ENCODE measurements at regions not wholly inside any gene's neighbourhood (a gene's known extent, or its start where the extent isn't known, plus 50 kb on each side); places are given as distances from the start of the nearest gene placed in this dataset.
"Not testable (repeated sequence)": the region's sequence is repeated elsewhere in the genome, so short reads cannot be mapped to it uniquely, and the experiment has no call there.

- H3K9me3 ChIP-seq: no peaks in the 10 kb centered on the region
- H3K27ac ChIP-seq: no peak overlapping the region
- H3K27me3 ChIP-seq: no peaks in the 10 kb centered on the region
- H3K4me3 ChIP-seq: no peak overlapping the region
- WGBS, 2 donors (ENCODE audit: low coverage in 1 of 2): 49 to 56% methylated on average over 2 to 3 of the region's 3 CpGs
- TF ChIP-seq POLR2AphosphoS5 (IDR thresholded peaks at IDR 0.05) (no peak), EP300 (IDR thresholded peaks at IDR 0.05) (no peak), POLR2A (IDR thresholded peaks at IDR 0.05) (no peak), CTCF (IDR thresholded peaks at IDR 0.05) (no peak)
- no peaks in the 10 kb centered on the region for H3K36me3 ChIP-seq
- no peak for ATAC-seq
- no peaks in the 10 kb centered on the region for H3K4me1 ChIP-seq
Measured at GRCh38 chr6:97757575-97757974, 474.6 kb upstream of the MMS22L start.

GRCh38 chr6:97765461-97765860 lies 482.4 kb upstream of the MMS22L start:
- ATAC-seq: no peak
- TF ChIP-seq EP300 (IDR thresholded peaks at IDR 0.05): no peak
- no peak for TF ChIP-seq POLR2A (IDR thresholded peaks at IDR 0.05)
- no peak for TF ChIP-seq CTCF (IDR thresholded peaks at IDR 0.05)
- no peak for TF ChIP-seq POLR2AphosphoS5 (IDR thresholded peaks at IDR 0.05)
- no peaks in the 10 kb centered on the region for H3K27me3 ChIP-seq
- H3K9me3 ChIP-seq: no peaks in the 10 kb centered on the region
- H3K36me3 ChIP-seq: no peaks in the 10 kb centered on the region
- no peaks in the 10 kb centered on the region for H3K4me1 ChIP-seq
- no peak overlapping the region for H3K4me3 ChIP-seq
- 50 to 57% methylated on average over 1 of the region's 1 CpG for WGBS, 2 donors (ENCODE audit: low coverage in 1 of 2)
- H3K27ac ChIP-seq: no peak overlapping the region

- no peaks in the 10 kb centered on the region for H3K9me3 ChIP-seq
Measured at GRCh38 chr6:97771372-97771771, 488.4 kb upstream of the MMS22L start.

GRCh38 chr6:97775012-97775411 lies 492.0 kb upstream of the MMS22L start:
- Histone ChIP-seq H3K4me1 (no peaks in the 10 kb centered on the region), H3K36me3 (no peaks in the 10 kb centered on the region), H3K9me3 (no peaks in the 10 kb centered on the region), H3K27me3 (no peaks in the 10 kb centered on the region), H3K4me3 (no peak overlapping the region), H3K27ac (no peak overlapping the region)
- 52% methylated on average over 2 of the region's 5 CpGs; no CpG with 5 or more reads in 1 of the 2 donors for WGBS, 2 donors (ENCODE audit: low coverage in 1 of 2)
- ATAC-seq: peak; percentile 28
- no peak for TF ChIP-seq EP300 (IDR thresholded peaks at IDR 0.05)

More at GRCh38 chr6:97771372-97771771, 488.4 kb upstream of the MMS22L start:
- 11 to 50% methylated on average over 2 of the region's 2 CpGs for WGBS, 2 donors (ENCODE audit: low coverage in 1 of 2)
- Histone ChIP-seq H3K4me3 (no peak overlapping the region), H3K4me1 (no peaks in the 10 kb centered on the region), H3K36me3 (no peaks in the 10 kb centered on the region), H3K27me3 (no peaks in the 10 kb centered on the region), H3K27ac (no peak overlapping the region)
- TF ChIP-seq POLR2AphosphoS5 (IDR thresholded peaks at IDR 0.05) (no peak), CTCF (IDR thresholded peaks at IDR 0.05) (no peak), EP300 (IDR thresholded peaks at IDR 0.05) (no peak), POLR2A (IDR thresholded peaks at IDR 0.05) (no peak)
- no peak for ATAC-seq

- ATAC-seq: no peak
- Histone ChIP-seq H3K27ac (no peak overlapping the region), H3K4me3 (no peak overlapping the region), H3K9me3 (no peaks in the 10 kb centered on the region), H3K27me3 (no peaks in the 10 kb centered on the region), H3K36me3 (no peaks in the 10 kb centered on the region), H3K4me1 (no peaks in the 10 kb centered on the region)
- TF ChIP-seq POLR2A (IDR thresholded peaks at IDR 0.05): no peak
- TF ChIP-seq CTCF (IDR thresholded peaks at IDR 0.05): no peak
- TF ChIP-seq EP300 (IDR thresholded peaks at IDR 0.05): no peak
- TF ChIP-seq POLR2AphosphoS5 (IDR thresholded peaks at IDR 0.05): no peak
- 68 to 76% methylated on average over 4 to 5 of the region's 5 CpGs for WGBS, 2 donors (ENCODE audit: low coverage in 1 of 2)
Measured at GRCh38 chr6:97778290-97779038, 495.4 kb upstream of the MMS22L start.

- H3K4me3 ChIP-seq, H3K36me3 ChIP-seq, H3K27ac ChIP-seq, H3K9me3 ChIP-seq, H3K4me1 ChIP-seq, H3K27me3 ChIP-seq, ATAC-seq: not testable (repeated sequence)
- WGBS, 2 donors (ENCODE audit: low coverage in 1 of 2): 88 to 100% methylated on average over 1 of the region's 6 CpGs
Measured at GRCh38 chr6:97779039-97779766, 496.2 kb upstream of the MMS22L start.

All from gastroesophageal sphincter (tissue), 4 donors.